Activated CD4-positive, CD25-positive, alpha-beta regulatory T cell treated with anti-CD3 and anti-CD28 coated beads, Interleukin-2, amount 50 U/mL, for 24 hours (primary cell): ENCODE measurements at regions not wholly inside any gene's neighbourhood (a gene's known extent, or its start where the extent isn't known, plus 50 kb on each side); places are given as distances from the start of the nearest gene placed in this dataset.
"Not testable (repeated sequence)": the region's sequence is repeated elsewhere in the genome, so short reads cannot be mapped to it uniquely, and the experiment has no call there.

Experiments
- ATAC-seq, 2 donors: fragments of 150-1000 bp; cut with Tn5 transposase; one replicate each; pipeline ENCODE4 v1.10.0; 2021; ENCODE audit warnings: mild to moderate bottlenecking in 1 of 2, moderate library complexity in 1 of 2

GRCh38 chr20:4341804-4342485 lies 92.9 kb upstream of the ADRA1D start:
- no peak for ATAC-seq

- ATAC-seq, result no peak
Observed at GRCh38 chr20:4335722-4336121, 86.6 kb upstream of the ADRA1D start.

GRCh38 chr20:4332121-4332860 lies 83.2 kb upstream of the ADRA1D start:
- no peak for ATAC-seq

- no peak for ATAC-seq
Observed at GRCh38 chr20:4330011-4330410, 80.9 kb upstream of the ADRA1D start.

GRCh38 chr20:4329232-4329631 lies 80.1 kb upstream of the ADRA1D start:
- no peak for ATAC-seq

GRCh38 chr20:4328541-4328940 lies 79.5 kb upstream of the ADRA1D start:
- no peak for ATAC-seq

GRCh38 chr20:4327956-4328355 lies 78.9 kb upstream of the ADRA1D start:
- ATAC-seq, result no peak

- ATAC-seq, result no peak
Observed at GRCh38 chr20:4326195-4327065, 77.3 kb upstream of the ADRA1D start.

GRCh38 chr20:4325548-4326187 lies 76.6 kb upstream of the ADRA1D start:
- ATAC-seq, result no peak

- ATAC-seq, result no peak
Observed at GRCh38 chr20:4324611-4325243, 75.6 kb upstream of the ADRA1D start.

- no peak for ATAC-seq
Observed at GRCh38 chr20:4322499-4322898, 73.4 kb upstream of the ADRA1D start.

- ATAC-seq, result no peak
Observed at GRCh38 chr20:4320291-4320690, 71.2 kb upstream of the ADRA1D start.

- no peak for ATAC-seq
Observed at GRCh38 chr20:4318891-4319290, 69.8 kb upstream of the ADRA1D start.

GRCh38 chr20:4310616-4311015 lies 61.5 kb upstream of the ADRA1D start:
- not testable (repeated sequence) for ATAC-seq

- no peak for ATAC-seq
Observed at GRCh38 chr20:4306206-4306605, 57.1 kb upstream of the ADRA1D start.

GRCh38 chr20:4305091-4305490 lies 56.0 kb upstream of the ADRA1D start:
- ATAC-seq, result no peak

- no peak for ATAC-seq
Observed at GRCh38 chr20:4304601-4305000, 55.5 kb upstream of the ADRA1D start.

GRCh38 chr20:4303136-4303535 lies 54.0 kb upstream of the ADRA1D start:
- no peak for ATAC-seq

- no peak for ATAC-seq
Observed at GRCh38 chr20:4300921-4301320, 51.8 kb upstream of the ADRA1D start.

GRCh38 chr20:4300401-4300800 lies 51.3 kb upstream of the ADRA1D start:
- ATAC-seq, result no peak

- ATAC-seq, result no peak
Observed at GRCh38 chr20:4299773-4300172, 50.7 kb upstream of the ADRA1D start.

- no peak for ATAC-seq
Observed at GRCh38 chr20:4299216-4299615, 50.1 kb upstream of the ADRA1D start.
